Retinal pigment epithelial cell (primary cell): ENCODE measurements at regions not wholly inside any gene's neighbourhood (a gene's known extent, or its start where the extent isn't known, plus 50 kb on each side); places are given as distances from the start of the nearest gene placed in this dataset.
"Not testable (repeated sequence)": the region's sequence is repeated elsewhere in the genome, so short reads cannot be mapped to it uniquely, and the experiment has no call there.

Source experiments
- DNase-seq: peaks from one replicate; pipeline ENCODE4 v3.0.0-alpha.2; 2010; ENCODE audit warnings: low read depth
- H3K4me3 ChIP-seq: 2 replicates; pipeline ENCODE4 v1.5.1; 2011; ENCODE audit warnings: mild to moderate bottlenecking, low read length, control low read depth, moderate library complexity
- TF ChIP-seq, protein P1 (sequence below): conservative IDR thresholded peaks from 2 replicates; pipeline ENCODE4 v1.5.1; 2011; ENCODE audit warnings: low read depth, low read length, control low read depth, inconsistent platforms

- TF ChIP-seq, protein P1, sequence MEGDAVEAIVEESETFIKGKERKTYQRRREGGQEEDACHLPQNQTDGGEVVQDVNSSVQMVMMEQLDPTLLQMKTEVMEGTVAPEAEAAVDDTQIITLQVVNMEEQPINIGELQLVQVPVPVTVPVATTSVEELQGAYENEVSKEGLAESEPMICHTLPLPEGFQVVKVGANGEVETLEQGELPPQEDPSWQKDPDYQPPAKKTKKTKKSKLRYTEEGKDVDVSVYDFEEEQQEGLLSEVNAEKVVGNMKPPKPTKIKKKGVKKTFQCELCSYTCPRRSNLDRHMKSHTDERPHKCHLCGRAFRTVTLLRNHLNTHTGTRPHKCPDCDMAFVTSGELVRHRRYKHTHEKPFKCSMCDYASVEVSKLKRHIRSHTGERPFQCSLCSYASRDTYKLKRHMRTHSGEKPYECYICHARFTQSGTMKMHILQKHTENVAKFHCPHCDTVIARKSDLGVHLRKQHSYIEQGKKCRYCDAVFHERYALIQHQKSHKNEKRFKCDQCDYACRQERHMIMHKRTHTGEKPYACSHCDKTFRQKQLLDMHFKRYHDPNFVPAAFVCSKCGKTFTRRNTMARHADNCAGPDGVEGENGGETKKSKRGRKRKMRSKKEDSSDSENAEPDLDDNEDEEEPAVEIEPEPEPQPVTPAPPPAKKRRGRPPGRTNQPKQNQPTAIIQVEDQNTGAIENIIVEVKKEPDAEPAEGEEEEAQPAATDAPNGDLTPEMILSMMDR, result no peak
- H3K4me3 ChIP-seq, result no peak overlapping the region
- DNase-seq, result no peak
Measured at GRCh38 chr18:60021556-60021955, 121.8 kb downstream of the PMAIP1 start.

DNA sequence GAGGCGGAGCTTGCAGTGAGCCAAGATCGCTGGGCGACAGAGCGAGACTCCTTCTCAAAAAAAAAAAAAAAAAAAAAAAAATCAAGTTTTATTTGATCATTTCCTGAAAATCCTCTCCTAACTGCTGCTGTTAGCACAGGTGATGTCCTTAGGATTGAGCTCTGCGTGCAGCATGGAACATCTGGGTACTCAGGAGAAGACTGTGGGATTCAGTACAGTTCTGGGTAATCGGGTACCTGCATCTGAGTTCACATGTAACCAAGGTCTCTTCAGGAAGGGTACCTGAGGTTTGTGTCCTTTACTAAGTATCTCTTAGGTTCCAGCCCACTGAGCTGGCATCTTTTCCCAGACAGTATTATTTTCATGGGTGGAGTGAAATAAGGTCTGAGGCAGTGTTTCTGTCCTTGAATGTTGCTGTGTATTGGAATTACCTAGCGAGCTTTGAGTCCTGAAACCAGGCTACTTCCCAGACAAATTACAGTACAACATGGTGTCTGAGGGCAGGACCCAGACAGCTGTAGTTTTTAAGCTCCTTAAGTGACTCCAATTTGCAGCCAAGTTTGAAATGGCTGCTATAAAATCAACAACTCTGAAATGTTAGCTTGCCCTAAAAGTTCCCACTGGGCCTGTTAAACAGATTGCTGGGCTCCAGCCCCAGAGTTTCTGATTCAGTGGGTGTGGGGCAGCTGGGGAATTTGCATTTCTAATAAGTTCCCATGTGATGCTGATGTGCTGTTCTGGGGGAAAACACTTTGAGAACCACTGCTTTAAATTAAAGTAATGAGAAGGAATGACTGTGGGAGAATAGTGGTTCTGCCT lies 120.5 kb downstream of the PMAIP1 start:
- TF ChIP-seq, protein P1, result no peak
- no peak overlapping the region for H3K4me3 ChIP-seq
- DNase-seq, result peak; percentile 75

GRCh38 chr18:60019463-60019840 lies 119.7 kb downstream of the PMAIP1 start:
- peak; percentile 66 for DNase-seq
- no peak overlapping the region for H3K4me3 ChIP-seq
- TF ChIP-seq, protein P1, result no peak

GRCh38 chr18:60018618-60019462 lies 119.0 kb downstream of the PMAIP1 start:
- H3K4me3 ChIP-seq, result no peak overlapping the region
- DNase-seq, result no peak
- TF ChIP-seq, protein P1, result no peak

GRCh38 chr18:60018134-60018533 lies 118.3 kb downstream of the PMAIP1 start:
- not testable (repeated sequence) for DNase-seq, H3K4me3 ChIP-seq

GRCh38 chr18:60017371-60017770 lies 117.6 kb downstream of the PMAIP1 start:
- TF ChIP-seq, protein P1, result no peak
- no peak for DNase-seq
- H3K4me3 ChIP-seq, result no peak overlapping the region

DNA sequence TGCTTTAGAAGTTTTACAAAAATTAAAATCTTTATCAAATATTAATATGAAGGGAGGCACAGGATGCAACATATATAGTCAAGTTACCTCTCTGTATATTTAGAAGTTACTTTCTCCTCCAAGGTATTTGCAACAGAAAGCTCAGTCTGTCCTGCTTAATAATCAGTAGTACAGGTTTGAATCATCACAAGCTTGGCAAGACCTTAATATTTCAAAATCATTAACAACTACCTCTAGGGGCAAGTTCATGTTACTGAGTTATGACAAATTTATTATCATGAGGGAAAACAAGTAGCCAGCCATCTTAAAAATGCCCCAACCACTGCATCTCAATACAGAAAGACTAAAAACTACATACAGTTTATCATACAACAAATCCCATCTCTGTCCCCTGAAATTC lies 116.0 kb downstream of the PMAIP1 start:
- H3K4me3 ChIP-seq, DNase-seq: not testable (repeated sequence)

DNA sequence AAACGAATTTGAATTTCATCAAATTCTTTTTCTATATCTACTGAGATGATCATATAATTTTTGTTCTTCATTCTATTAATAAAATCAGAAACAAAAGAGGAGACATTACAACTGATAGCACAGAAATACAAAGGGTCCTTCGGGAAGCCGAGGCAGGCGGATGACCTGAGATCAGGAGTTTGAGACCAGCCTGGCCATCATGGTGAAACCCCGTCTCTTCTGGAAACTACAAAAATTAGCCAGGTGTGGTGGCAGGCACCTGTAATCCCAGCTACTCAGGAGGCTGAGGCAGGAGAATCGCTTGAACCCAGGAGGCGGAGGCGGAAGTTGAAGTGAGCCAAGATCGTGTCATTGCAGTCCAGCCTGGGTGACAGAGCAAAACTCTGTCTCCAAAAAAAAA lies 113.4 kb downstream of the PMAIP1 start:
- H3K4me3 ChIP-seq, DNase-seq: not testable (repeated sequence)
